HepG2 (cell line): ENCODE measurements at regions not wholly inside any gene's neighbourhood (a gene's known extent, or its start where the extent isn't known, plus 50 kb on each side); places are given as distances from the start of the nearest gene placed in this dataset.

Source experiments
- ATAC-seq: fragments of 200-7000 bp; cut with Tn5 transposase; 3 replicates; pipeline ENCODE4 v1.9.1; 2020; ENCODE audit warnings: mild to moderate bottlenecking, moderate library complexity
- BruUV-seq: library from RNA; stranded (reverse); fragments of 400-500 nt; replicated peaks from 2 replicates; lab custom pipeline; 2021; lab: Mats Ljungman, UMichigan
- CTCF ChIA-PET: fragments of 300-600 bp; formaldehyde crosslinking; extraction: SDS; loops from one replicate; lab custom pipeline; 2021; ENCODE audit warnings: low total read pairs, inconsistent platforms, low intra/inter-chr PET ratio; lab: Yijun Ruan, JAX
- POLR2A ChIA-PET: fragments of 350-600 bp; sonication (Branson Sonifier 250); formaldehyde crosslinking; loops from one replicate; lab custom pipeline; 2020; ENCODE audit warnings: antibody characterized with exemption, inconsistent platforms; lab: Yijun Ruan, JAX
- DNase-seq: peaks from one replicate; pipeline ENCODE4 v3.0.0-alpha.2; 2015; ENCODE audit warnings: low spot score
- FAIRE-seq: peaks from 3 replicates; lab custom pipeline; 2011; peaks lifted over from hg19 to GRCh38; lab: Jason Lieb, UNC
- H2AFZ ChIP-seq: one replicate; pipeline ENCODE4 v1.6.1; 2011; ENCODE audit warnings: low read length, inconsistent platforms
- H3K27ac ChIP-seq: fragments of 300-600 bp; 3 replicates; pipeline ENCODE4 v1.8.0; 2011; ENCODE audit warnings: mixed run types, mild to moderate bottlenecking, mixed read lengths, low read length, inconsistent platforms; ENCODE audit not compliant: insufficient read depth; ENCODE audit errors: extremely low read length
- H3K27me3 ChIP-seq, 2 experiments: fragments of 200-600 bp in 1 of 2; 2 replicates in 1 of 2; 3 replicates in 1 of 2; pipeline versions ENCODE4 v1.6.0 to v1.8.0; 2011; ENCODE audit warnings: low read length in 2 of 2, mild to moderate bottlenecking in 2 of 2, moderate library complexity in 2 of 2, inconsistent platforms in 1 of 2; ENCODE audit not compliant: insufficient read depth in 2 of 2, control insufficient read depth in 1 of 2
- H3K36me3 ChIP-seq, 2 experiments: fragments of 200-600 bp in 1 of 2; replicated peaks in 1 of 2; 2 replicates in 1 of 2; 3 replicates in 1 of 2; pipeline versions ENCODE4 v1.5.1 to v1.8.0; 2011; ENCODE audit warnings: low read length in 2 of 2, inconsistent platforms in 1 of 2; ENCODE audit not compliant: insufficient read depth in 2 of 2, control insufficient read depth in 1 of 2
- H3K4me1 ChIP-seq: 2 replicates; pipeline ENCODE4 v1.5.1; 2012; ENCODE audit warnings: low read length, inconsistent platforms; ENCODE audit not compliant: insufficient read depth
- H3K4me2 ChIP-seq: 2 replicates; pipeline ENCODE4 v1.6.0; 2011; ENCODE audit warnings: low read depth, low read length, inconsistent platforms
- H3K4me3 ChIP-seq, 3 experiments: fragments of 200-600 bp in 1 of 3; sonication (generic), shearing (Covaris generic) in 1 of 3; replicated peaks in 1 of 3; 2 replicates each; pipeline ENCODE4 v1.5.1; 2011 to 2016; ENCODE audit warnings: low read length in 3 of 3, inconsistent platforms in 2 of 3, low read depth in 2 of 3, mild to moderate bottlenecking in 2 of 3, control low read depth in 1 of 3, mixed read lengths in 1 of 3; ENCODE audit not compliant: insufficient read depth in 1 of 3
- H3K79me2 ChIP-seq: one replicate; pipeline ENCODE4 v1.6.1; 2011; ENCODE audit warnings: low read length, inconsistent platforms; ENCODE audit not compliant: insufficient read depth
- H3K9ac ChIP-seq: 2 replicates; pipeline ENCODE4 v1.6.0; 2011; ENCODE audit warnings: mild to moderate bottlenecking, low read depth, low read length, inconsistent platforms; ENCODE audit not compliant: insufficient read depth
- H3K9me3 ChIP-seq: 2 replicates; pipeline ENCODE4 v1.5.1; 2012; ENCODE audit warnings: mild to moderate bottlenecking, low read length
- H4K20me1 ChIP-seq: 2 replicates; pipeline ENCODE4 v1.6.0; 2011; ENCODE audit warnings: inconsistent platforms, mild to moderate bottlenecking, low read length, moderate library complexity; ENCODE audit not compliant: insufficient read depth
- GATAD1 ChIP-seq: IDR thresholded peaks from 2 replicates; pipeline ENCODE4 v1.6.1; 2016; ENCODE audit warnings: missing genetic modification reagents, missing compliant biosample characterization
- KLF9 ChIP-seq: IDR thresholded peaks from 2 replicates; pipeline ENCODE4 v1.6.1; 2016; ENCODE audit warnings: low read depth
- SATB2 ChIP-seq: sonication (generic); formaldehyde crosslinking; IDR thresholded peaks from 2 replicates; pipeline ENCODE4 v1.5.0; 2020; ENCODE audit warnings: missing genetic modification reagents
- SMAD3 ChIP-seq: sonication (generic); formaldehyde crosslinking; IDR thresholded peaks from 2 replicates; pipeline ENCODE4 v1.4.0; 2020; ENCODE audit warnings: missing genetic modification reagents
- ZFP82 ChIP-seq: sonication (generic); formaldehyde crosslinking; IDR thresholded peaks from 2 replicates; pipeline ENCODE4 v1.5.1; 2020; ENCODE audit warnings: mild to moderate bottlenecking, missing genetic modification reagents, borderline replicate concordance
- ZHX2 ChIP-seq, 2 experiments: sonication (generic) in 1 of 2; formaldehyde crosslinking in 1 of 2; IDR thresholded peaks; 2 replicates each; pipeline versions ENCODE4 v1.6.1 to v1.9.0; 2014 to 2022; ENCODE audit warnings: antibody characterized with exemption in 1 of 2, borderline replicate concordance in 1 of 2, inconsistent platforms in 1 of 2, low read depth in 1 of 2, missing genetic modification reagents in 1 of 2
- ZNF407 ChIP-seq: sonication (generic); formaldehyde crosslinking; IDR thresholded peaks from one replicate; pipeline ENCODE4 v1.5.1; 2020; ENCODE audit warnings: mild to moderate bottlenecking, missing genetic modification reagents; ENCODE audit errors: not compliant biosample characterization
- WGBS: methylation state at CpG from one replicate; pipeline ENCODE4 v1.1.6; 2017; ENCODE audit warnings: low lambda C conversion rate; 5-methylcytosine and 5-hydroxymethylcytosine counted together
- in situ Hi-C: cut with HindIII; loops from 2 replicates; pipeline ENCODE4 v1.10.0; 2017; ENCODE audit warnings: low pct_unique_long_range_greater_than_20kb; ENCODE audit not compliant: extremely low pct_ligation_motif_present
- intact Hi-C: fragments of 100-400 bp; cut with micrococcal nuclease; formaldehyde crosslinking; loops from one replicate; pipeline ENCODE4 v1.10.0; 2022; ENCODE audit not compliant: unreplicated experiment

GRCh38 chr2:59756150-59756549, 797.3 kb downstream of the BCL11A start:
- Histone ChIP-seq H3K27me3 (no peaks in the 10 kb centered on the region), H3K9ac (no peak overlapping the region), H3K9me3 (no peaks in the 10 kb centered on the region), H3K4me3 (no peak overlapping the region), H4K20me1 (no peaks in the 10 kb centered on the region), H3K79me2 (no peaks in the 10 kb centered on the region), H3K36me3 (no peaks in the 10 kb centered on the region), H3K4me2 (no peak overlapping the region), H3K27ac (no peak overlapping the region), H2AFZ (no peak overlapping the region), H3K4me1 (no peaks in the 10 kb centered on the region)
- FAIRE-seq, result no peak
- ChIA-PET POLR2A (no interaction called here), CTCF (no interaction called here)
- 22% methylated on average over 5 of the region's 5 CpGs for WGBS
- intact Hi-C loops (no loop called here), in situ Hi-C loops (no loop called here)
- TF ChIP-seq KLF9 (CRISPR knock-in tag) (no peak), SMAD3 (CRISPR knock-in tag) (no peak), ZFP82 (CRISPR knock-in tag) (no peak), GATAD1 (CRISPR knock-in tag) (no peak), SATB2 (no peak), ZNF407 (CRISPR knock-in tag) (no peak), ZHX2 (IDR thresholded peaks at IDR 0.05; ENCODE audit: low read depth) (no peak), ZHX2 (CRISPR knock-in tag; IDR thresholded peaks at IDR 0.05; ENCODE audit: borderline replicate concordance) (no peak)
- no peak for ATAC-seq
- no TSS peak for BruUV-seq
- DNase-seq, result no peak
